ENCODE measurements at regions not wholly inside any gene's neighbourhood (a gene's known extent, or its start where the extent isn't known, plus 50 kb on each side); places are given as distances from the start of the nearest gene placed in this dataset.
"Not testable (repeated sequence)": the region's sequence is repeated elsewhere in the genome, so short reads cannot be mapped to it uniquely, and the experiment has no call there.

- no peaks in the 10 kb centered on the region for H3K4me1 ChIP-seq (ENCODE audit: control insufficient read depth, insufficient read depth, low read length)
Observed at GRCh38 chr13:90510319-90510718, 837.2 kb upstream of the MIR17HG start.

GRCh38 chr13:90511903-90512302 is 835.6 kb upstream of the MIR17HG start:
- Histone ChIP-seq H3K36me3 (ENCODE audit: control insufficient read depth, insufficient read depth, low read length) (no peaks in the 10 kb centered on the region), H3K9ac (ENCODE audit: low read depth, low read length) (no peak overlapping the region), H3K4me3 (ENCODE audit: low read depth, low read length) (no peak overlapping the region), H3K4me1 (ENCODE audit: control insufficient read depth, insufficient read depth, low read length) (no peaks in the 10 kb centered on the region), H3K9me3 (ENCODE audit: control insufficient read depth, insufficient read depth, low read length) (no peaks in the 10 kb centered on the region), H3K27me3 (ENCODE audit: control insufficient read depth, insufficient read depth, low read length) (no peaks in the 10 kb centered on the region)

More at GRCh38 chr13:90510319-90510718, 837.2 kb upstream of the MIR17HG start:
- no peak overlapping the region for H3K4me3 ChIP-seq (ENCODE audit: low read depth, low read length)
- no peaks in the 10 kb centered on the region for H3K9me3 ChIP-seq (ENCODE audit: control insufficient read depth, insufficient read depth, low read length)
- no peak overlapping the region for H3K9ac ChIP-seq (ENCODE audit: low read depth, low read length)
- H3K27me3 ChIP-seq (ENCODE audit: control insufficient read depth, insufficient read depth, low read length), result no peaks in the 10 kb centered on the region
- no peaks in the 10 kb centered on the region for H3K36me3 ChIP-seq (ENCODE audit: control insufficient read depth, insufficient read depth, low read length)

- H3K4me1 ChIP-seq (ENCODE audit: control insufficient read depth, insufficient read depth, low read length); H3K27me3 ChIP-seq (ENCODE audit: control insufficient read depth, insufficient read depth, low read length); H3K9me3 ChIP-seq (ENCODE audit: control insufficient read depth, insufficient read depth, low read length); H3K9ac ChIP-seq (ENCODE audit: low read depth, low read length); H3K36me3 ChIP-seq (ENCODE audit: control insufficient read depth, insufficient read depth, low read length); H3K4me3 ChIP-seq (ENCODE audit: low read depth, low read length): not testable (repeated sequence)
Observed at GRCh38 chr13:90514712-90515111, 832.8 kb upstream of the MIR17HG start.

- H3K4me3 ChIP-seq (ENCODE audit: low read depth, low read length), result no peak overlapping the region
- no peaks in the 10 kb centered on the region for H3K27me3 ChIP-seq (ENCODE audit: control insufficient read depth, insufficient read depth, low read length)
- H3K9ac ChIP-seq (ENCODE audit: low read depth, low read length), result no peak overlapping the region
- no peaks in the 10 kb centered on the region for H3K9me3 ChIP-seq (ENCODE audit: control insufficient read depth, insufficient read depth, low read length)
- no peaks in the 10 kb centered on the region for H3K4me1 ChIP-seq (ENCODE audit: control insufficient read depth, insufficient read depth, low read length)
- H3K36me3 ChIP-seq (ENCODE audit: control insufficient read depth, insufficient read depth, low read length), result no peaks in the 10 kb centered on the region
Observed at GRCh38 chr13:90518417-90518816, 829.1 kb upstream of the MIR17HG start.

GRCh38 chr13:90519157-90519556 is 828.3 kb upstream of the MIR17HG start:
- Histone ChIP-seq H3K9me3 (ENCODE audit: control insufficient read depth, insufficient read depth, low read length) (no peaks in the 10 kb centered on the region), H3K36me3 (ENCODE audit: control insufficient read depth, insufficient read depth, low read length) (no peaks in the 10 kb centered on the region), H3K9ac (ENCODE audit: low read depth, low read length) (no peak overlapping the region), H3K27me3 (ENCODE audit: control insufficient read depth, insufficient read depth, low read length) (no peaks in the 10 kb centered on the region), H3K4me3 (ENCODE audit: low read depth, low read length) (no peak overlapping the region), H3K4me1 (ENCODE audit: control insufficient read depth, insufficient read depth, low read length) (no peaks in the 10 kb centered on the region)

GRCh38 chr13:90526711-90527110 is 820.8 kb upstream of the MIR17HG start:
- no peaks in the 10 kb centered on the region for H3K27me3 ChIP-seq (ENCODE audit: control insufficient read depth, insufficient read depth, low read length)
- H3K4me1 ChIP-seq (ENCODE audit: control insufficient read depth, insufficient read depth, low read length), result no peaks in the 10 kb centered on the region
- no peaks in the 10 kb centered on the region for H3K36me3 ChIP-seq (ENCODE audit: control insufficient read depth, insufficient read depth, low read length)
- no peak overlapping the region for H3K4me3 ChIP-seq (ENCODE audit: low read depth, low read length)
- H3K9me3 ChIP-seq (ENCODE audit: control insufficient read depth, insufficient read depth, low read length), result no peaks in the 10 kb centered on the region
- no peak overlapping the region for H3K9ac ChIP-seq (ENCODE audit: low read depth, low read length)

- no peaks in the 10 kb centered on the region for H3K9me3 ChIP-seq (ENCODE audit: control insufficient read depth, insufficient read depth, low read length)
- H3K36me3 ChIP-seq (ENCODE audit: control insufficient read depth, insufficient read depth, low read length), result no peaks in the 10 kb centered on the region
- H3K27me3 ChIP-seq (ENCODE audit: control insufficient read depth, insufficient read depth, low read length), result no peaks in the 10 kb centered on the region
- no peaks in the 10 kb centered on the region for H3K4me1 ChIP-seq (ENCODE audit: control insufficient read depth, insufficient read depth, low read length)
- no peak overlapping the region for H3K9ac ChIP-seq (ENCODE audit: low read depth, low read length)
- H3K4me3 ChIP-seq (ENCODE audit: low read depth, low read length), result no peak overlapping the region
Observed at GRCh38 chr13:90531744-90532143, 815.7 kb upstream of the MIR17HG start.

- Histone ChIP-seq H3K4me1 (ENCODE audit: control insufficient read depth, insufficient read depth, low read length) (no peaks in the 10 kb centered on the region), H3K4me3 (ENCODE audit: low read depth, low read length) (no peak overlapping the region), H3K9me3 (ENCODE audit: control insufficient read depth, insufficient read depth, low read length) (no peaks in the 10 kb centered on the region), H3K36me3 (ENCODE audit: control insufficient read depth, insufficient read depth, low read length) (no peaks in the 10 kb centered on the region), H3K27me3 (ENCODE audit: control insufficient read depth, insufficient read depth, low read length) (no peaks in the 10 kb centered on the region), H3K9ac (ENCODE audit: low read depth, low read length) (no peak overlapping the region)
Observed at GRCh38 chr13:90532861-90533492, 814.5 kb upstream of the MIR17HG start.

GRCh38 chr13:90533866-90534265 is 813.6 kb upstream of the MIR17HG start:
- Histone ChIP-seq H3K9ac (ENCODE audit: low read depth, low read length) (no peak overlapping the region), H3K4me3 (ENCODE audit: low read depth, low read length) (no peak overlapping the region), H3K9me3 (ENCODE audit: control insufficient read depth, insufficient read depth, low read length) (no peaks in the 10 kb centered on the region), H3K4me1 (ENCODE audit: control insufficient read depth, insufficient read depth, low read length) (no peaks in the 10 kb centered on the region), H3K36me3 (ENCODE audit: control insufficient read depth, insufficient read depth, low read length) (no peaks in the 10 kb centered on the region), H3K27me3 (ENCODE audit: control insufficient read depth, insufficient read depth, low read length) (no peaks in the 10 kb centered on the region)

- H3K36me3 ChIP-seq (ENCODE audit: control insufficient read depth, insufficient read depth, low read length), result no peaks in the 10 kb centered on the region
- no peaks in the 10 kb centered on the region for H3K27me3 ChIP-seq (ENCODE audit: control insufficient read depth, insufficient read depth, low read length)
- no peak overlapping the region for H3K9ac ChIP-seq (ENCODE audit: low read depth, low read length)
- no peaks in the 10 kb centered on the region for H3K9me3 ChIP-seq (ENCODE audit: control insufficient read depth, insufficient read depth, low read length)
- no peak overlapping the region for H3K4me3 ChIP-seq (ENCODE audit: low read depth, low read length)
- H3K4me1 ChIP-seq (ENCODE audit: control insufficient read depth, insufficient read depth, low read length), result no peaks in the 10 kb centered on the region
Observed at GRCh38 chr13:90534617-90535370, 812.7 kb upstream of the MIR17HG start.

- Histone ChIP-seq H3K36me3 (ENCODE audit: control insufficient read depth, insufficient read depth, low read length) (no peaks in the 10 kb centered on the region), H3K4me3 (ENCODE audit: low read depth, low read length) (no peak overlapping the region), H3K4me1 (ENCODE audit: control insufficient read depth, insufficient read depth, low read length) (no peaks in the 10 kb centered on the region), H3K9me3 (ENCODE audit: control insufficient read depth, insufficient read depth, low read length) (no peaks in the 10 kb centered on the region), H3K9ac (ENCODE audit: low read depth, low read length) (no peak overlapping the region), H3K27me3 (ENCODE audit: control insufficient read depth, insufficient read depth, low read length) (no peaks in the 10 kb centered on the region)
Observed at GRCh38 chr13:90535421-90535820, 812.1 kb upstream of the MIR17HG start.

- H3K36me3 ChIP-seq (ENCODE audit: control insufficient read depth, insufficient read depth, low read length), result no peaks in the 10 kb centered on the region
- no peak overlapping the region for H3K4me3 ChIP-seq (ENCODE audit: low read depth, low read length)
- no peaks in the 10 kb centered on the region for H3K9me3 ChIP-seq (ENCODE audit: control insufficient read depth, insufficient read depth, low read length)
- H3K9ac ChIP-seq (ENCODE audit: low read depth, low read length), result no peak overlapping the region
- no peaks in the 10 kb centered on the region for H3K4me1 ChIP-seq (ENCODE audit: control insufficient read depth, insufficient read depth, low read length)
- no peaks in the 10 kb centered on the region for H3K27me3 ChIP-seq (ENCODE audit: control insufficient read depth, insufficient read depth, low read length)
Observed at GRCh38 chr13:90538063-90538462, 809.4 kb upstream of the MIR17HG start.
